NCI-H2227 (cell line): ENCODE measurements at regions not wholly inside any gene's neighbourhood (a gene's known extent, or its start where the extent isn't known, plus 50 kb on each side); places are given as distances from the start of the nearest gene placed in this dataset.

Experiments
- DNase-seq: peaks from one replicate; lab custom pipeline; 2025; ENCODE audit not compliant: unreplicated experiment; lab: John Stamatoyannopoulos, UW

DNA sequence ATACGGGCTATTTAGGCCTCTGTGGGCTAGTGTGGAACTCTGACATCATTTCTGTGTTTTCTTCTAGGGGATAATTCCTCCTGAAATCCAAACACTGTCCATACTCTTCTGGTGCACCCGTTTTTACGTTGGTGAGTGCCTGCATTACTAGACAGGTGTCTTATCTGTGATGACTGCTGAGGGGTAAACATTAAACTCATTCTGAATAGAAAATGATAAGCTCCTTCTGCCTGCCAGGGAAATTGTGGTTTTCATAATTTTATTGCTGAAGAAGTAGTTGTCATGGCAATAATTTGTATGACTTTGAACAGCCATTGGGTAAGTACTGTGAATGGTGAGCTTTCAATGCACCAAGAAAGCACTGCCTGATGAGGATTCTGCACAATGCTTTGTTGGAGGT lies 705.6 kb downstream of the UTRN start:
- DNase-seq: no peak

DNA sequence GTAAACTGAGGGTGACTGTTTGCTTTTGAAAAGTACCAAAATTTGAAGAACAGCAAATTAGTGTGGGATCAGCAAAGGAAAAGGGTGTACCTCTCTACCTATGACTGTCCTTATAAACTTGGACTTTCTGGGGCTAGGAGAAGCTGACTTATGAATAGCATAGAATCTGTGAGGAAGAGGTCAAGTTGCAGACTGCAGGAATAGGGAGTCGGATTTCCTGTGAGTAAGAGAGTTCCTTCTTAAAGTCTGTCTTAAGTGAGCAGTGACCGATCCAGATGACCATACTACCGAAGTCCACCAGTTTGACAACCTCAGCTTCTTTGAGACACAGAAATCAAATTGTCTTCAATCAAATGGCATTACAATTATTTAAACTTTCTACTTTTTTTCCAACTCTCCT lies 708.7 kb downstream of the UTRN start:
- no peak for DNase-seq

- DNase-seq: no peak
These were observed 712.9 kb downstream of the UTRN start for GRCh38 chr6:144997996-144998395.

DNA sequence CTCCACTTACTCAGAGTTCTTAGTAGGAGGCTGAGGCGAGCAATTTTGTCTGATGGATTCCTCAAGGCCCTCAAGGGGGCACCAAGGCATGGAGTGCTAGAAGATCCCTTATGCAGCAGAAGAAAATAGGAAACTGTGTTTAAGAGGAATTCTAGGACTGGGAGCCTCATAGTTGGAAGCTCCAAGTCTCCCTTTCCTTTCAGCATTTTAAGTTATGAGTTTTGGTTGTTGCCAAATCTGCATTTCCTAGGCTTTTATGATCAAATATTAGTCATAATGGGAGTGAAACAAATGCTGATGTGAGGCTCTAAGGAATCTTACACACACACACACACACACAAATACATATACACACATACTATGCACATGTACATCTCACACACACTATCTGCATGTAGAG lies 714.0 kb downstream of the UTRN start:
- DNase-seq: no peak

DNA sequence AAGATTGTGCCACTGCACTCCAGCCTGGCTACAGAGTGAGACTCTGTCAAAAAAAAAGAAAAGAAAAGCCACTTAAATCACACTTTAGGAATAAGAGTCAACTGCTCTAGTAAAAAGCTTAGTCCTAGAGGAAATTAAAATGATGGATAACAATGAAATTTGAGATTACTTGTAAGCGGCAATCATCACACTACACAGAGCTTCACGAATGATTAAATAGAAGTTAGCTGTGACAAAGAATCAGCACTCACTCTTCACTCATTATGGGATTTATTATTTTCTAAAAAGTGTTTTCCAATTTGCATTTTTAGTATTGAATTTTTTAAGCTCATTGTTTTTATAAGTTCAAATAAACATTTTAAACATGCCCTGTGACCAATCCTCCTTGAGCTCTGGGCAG lies 718.0 kb downstream of the UTRN start:
- DNase-seq: no peak

DNA sequence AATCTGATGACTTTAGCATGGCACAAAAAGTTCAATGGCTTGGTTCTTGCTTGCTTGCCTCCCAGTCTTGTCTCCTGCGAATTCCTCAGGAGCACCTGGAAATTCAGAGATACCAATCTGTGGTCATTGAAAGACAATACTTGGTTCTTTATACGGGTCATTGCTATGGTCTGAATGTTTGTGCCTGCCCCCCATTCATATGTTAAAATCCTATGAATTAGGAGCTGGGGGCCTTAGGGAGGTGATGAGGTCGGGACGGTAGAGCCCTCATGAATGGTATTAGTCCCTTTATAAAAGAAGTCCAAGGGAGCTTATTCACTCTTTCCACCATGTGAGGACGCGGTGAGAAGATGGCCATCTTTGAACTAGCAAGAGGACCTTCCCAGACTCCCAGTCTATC lies 721.8 kb downstream of the UTRN start:
- no peak for DNase-seq

GRCh38 chr6:145008715-145009114 lies 723.6 kb downstream of the UTRN start:
- no peak for DNase-seq

DNA sequence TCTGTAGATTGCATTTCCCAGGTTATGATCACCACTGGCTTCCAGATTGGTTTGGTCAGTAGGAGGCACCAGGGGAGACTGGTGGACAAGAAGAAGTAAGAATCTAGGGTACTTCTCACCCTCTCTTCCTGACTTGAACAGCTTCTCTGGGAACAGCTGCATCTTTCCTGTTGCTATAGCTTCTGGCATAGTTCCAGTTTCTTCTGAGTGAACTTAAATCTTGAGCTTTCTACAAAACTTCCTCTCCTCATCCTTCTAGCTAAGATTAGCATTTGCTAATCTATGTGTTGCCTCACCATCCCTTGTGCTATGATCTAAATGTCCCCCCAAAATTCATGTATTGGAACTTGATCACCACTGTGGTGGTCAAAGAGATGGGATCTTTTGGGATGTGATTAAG lies 724.6 kb downstream of the UTRN start:
- DNase-seq: no peak

- DNase-seq: no peak
These were observed 723.2 kb downstream of the EPM2A start for GRCh38 chr6:145012039-145012662.

DNA sequence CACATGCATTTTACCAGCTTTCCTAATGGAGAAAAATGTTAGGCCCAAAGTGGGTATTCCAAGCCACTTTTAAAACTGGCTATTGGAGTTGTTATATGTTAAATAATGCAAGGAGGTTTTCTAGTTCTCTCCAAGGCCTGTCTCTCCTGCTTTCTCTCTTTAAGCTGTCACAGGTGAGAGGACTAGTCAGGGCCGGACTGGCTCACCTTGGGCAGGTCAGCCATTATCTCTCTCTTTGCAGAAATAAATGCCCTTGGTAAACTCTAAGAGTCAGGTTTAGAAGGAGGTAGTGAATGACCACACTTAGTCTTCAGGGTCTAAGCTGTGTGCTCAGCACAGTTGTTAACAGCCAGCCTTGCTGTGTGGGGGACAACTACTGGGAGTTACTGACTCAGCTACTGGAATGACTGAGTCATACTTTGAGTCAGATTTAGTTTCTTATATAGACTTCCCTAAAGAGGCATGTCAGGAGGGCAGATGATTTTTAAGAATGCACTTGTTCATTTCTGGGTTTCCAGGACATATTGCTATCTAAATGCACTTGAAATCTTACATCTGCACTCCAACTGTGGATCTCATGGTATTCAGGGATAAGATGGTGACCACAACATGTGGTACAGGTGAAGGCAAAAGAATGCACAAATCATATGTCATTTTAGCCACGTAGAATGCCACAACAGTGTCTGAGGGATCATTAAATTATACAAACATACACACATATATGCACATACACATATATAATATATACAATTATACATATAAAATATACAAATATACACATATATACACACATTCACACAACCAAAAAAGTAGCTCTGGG lies 719.4 kb downstream of the EPM2A start:
- DNase-seq: no peak

GRCh38 chr6:145017051-145017450 lies 718.3 kb downstream of the EPM2A start:
- DNase-seq: no peak

- no peak for DNase-seq
These were observed 717.8 kb downstream of the EPM2A start for GRCh38 chr6:145017516-145017915.

- DNase-seq: no peak
These were observed 717.3 kb downstream of the EPM2A start for GRCh38 chr6:145018027-145018426.

GRCh38 chr6:145020114-145020513 lies 715.2 kb downstream of the EPM2A start:
- DNase-seq: no peak

DNA sequence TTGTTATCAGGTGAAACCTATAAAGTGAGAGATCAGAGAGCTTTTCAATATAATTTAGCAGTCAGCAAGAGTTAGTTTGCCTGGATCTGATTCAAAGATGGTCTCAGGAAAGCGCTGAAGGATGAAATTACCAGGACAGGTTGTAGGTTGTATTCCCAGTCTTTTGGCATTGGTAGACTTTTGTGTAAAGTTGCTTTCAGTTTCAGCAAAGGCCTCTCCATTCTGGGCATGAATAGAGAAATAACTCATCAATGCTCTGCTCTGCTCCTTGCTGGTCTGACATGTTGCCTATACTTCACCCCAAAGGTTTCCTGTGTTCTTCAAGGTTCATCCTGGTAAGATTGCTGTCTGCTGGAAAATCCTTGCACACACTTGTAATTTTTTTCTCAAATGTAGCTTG lies 714.8 kb downstream of the EPM2A start:
- no peak for DNase-seq

GRCh38 chr6:145022199-145022796 lies 713.0 kb downstream of the EPM2A start:
- DNase-seq: no peak

- peak; percentile 21 for DNase-seq
These were observed 712.1 kb downstream of the EPM2A start for GRCh38 chr6:145023116-145023726.

DNA sequence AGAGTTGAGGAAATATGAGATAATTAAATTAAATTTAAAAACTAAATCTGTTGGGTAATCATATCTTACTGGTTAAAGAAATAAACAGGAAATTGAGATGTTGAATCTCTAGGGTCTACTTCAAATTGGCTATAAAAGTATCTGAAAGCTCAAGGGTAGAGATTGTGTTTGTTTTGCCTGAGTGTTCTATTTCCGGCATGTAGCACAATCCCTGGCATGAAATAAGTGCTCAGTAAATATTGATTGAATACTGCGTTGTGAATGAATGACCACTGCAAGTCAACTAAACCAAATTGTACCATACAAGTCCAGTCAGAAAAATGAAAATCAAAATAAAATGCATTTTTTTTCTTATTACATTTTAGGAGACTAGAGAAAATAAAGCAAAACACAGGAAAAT lies 709.8 kb downstream of the EPM2A start:
- no peak for DNase-seq

DNA sequence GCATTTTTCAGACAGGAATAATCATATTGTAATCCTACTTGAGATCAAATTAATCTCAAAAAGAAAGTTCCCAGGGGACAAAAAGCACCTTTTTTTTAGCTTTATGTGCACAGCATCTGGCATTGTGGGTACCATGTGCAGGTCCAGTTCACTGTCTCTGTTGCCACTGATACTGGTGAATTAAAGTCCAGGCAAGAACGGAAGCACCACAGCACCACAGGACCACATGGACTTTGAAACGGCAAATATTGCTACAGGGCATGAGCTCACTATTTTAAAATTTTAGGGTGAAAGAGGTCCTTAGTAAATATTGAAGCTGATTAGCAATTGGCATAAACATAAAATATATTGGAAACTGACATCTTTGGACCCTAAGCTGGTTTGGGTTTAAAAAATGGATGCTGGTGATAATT lies 709.0 kb downstream of the EPM2A start:
- DNase-seq: no peak

- peak; percentile 3 for DNase-seq
These were observed 707.0 kb downstream of the EPM2A start for GRCh38 chr6:145028144-145028818.

GRCh38 chr6:145031001-145031400 lies 704.3 kb downstream of the EPM2A start:
- no peak for DNase-seq
